H1 (cell line): ENCODE measurements at regions not wholly inside any gene's neighbourhood (a gene's known extent, or its start where the extent isn't known, plus 50 kb on each side); places are given as distances from the start of the nearest gene placed in this dataset.

Source experiments
- CTCF ChIA-PET: fragments of 300-600 bp; sonication (Branson Sonifier 250); formaldehyde crosslinking; loops from one replicate; lab custom pipeline; 2021; ENCODE audit not compliant: partially characterized antibody; lab: Charles Lee
- POLR2A ChIA-PET: fragments of 300-600 bp; sonication (Branson Sonifier 250); formaldehyde crosslinking; loops from one replicate; lab custom pipeline; 2021; ENCODE audit warnings: inconsistent platforms; ENCODE audit not compliant: partially characterized antibody; lab: Charles Lee
- DNase-seq, 2 experiments: peaks; one replicate each; pipeline versions ENCODE4 v3.0.0 to v3.0.0-alpha.2; 2010 to 2022; ENCODE audit warnings: low spot score in 2 of 2, low read depth in 1 of 2, mixed read lengths in 1 of 2
- FAIRE-seq: peaks from 2 replicates; lab custom pipeline; 2011; peaks lifted over from hg19 to GRCh38; lab: Jason Lieb, UNC
- H2AFZ ChIP-seq: 2 replicates; pipeline ENCODE4 v1.8.1; 2012; ENCODE audit warnings: low read length, inconsistent platforms
- H2AK5ac ChIP-seq: 2 replicates; pipeline ENCODE4 v1.6.1; 2013; ENCODE audit warnings: low read depth, low read length
- H2BK120ac ChIP-seq: replicated peaks from 2 replicates; pipeline ENCODE3; 2013; ENCODE audit warnings: low read depth, low read length, inconsistent platforms
- H2BK12ac ChIP-seq: 2 replicates; pipeline ENCODE4 v1.6.1; 2013; ENCODE audit warnings: low read depth, low read length
- H2BK15ac ChIP-seq: 2 replicates; pipeline ENCODE4 v1.6.1; 2013; ENCODE audit warnings: low read length
- H2BK20ac ChIP-seq: 2 replicates; pipeline ENCODE4 v1.6.1; 2013; ENCODE audit warnings: low read length
- H2BK5ac ChIP-seq: 2 replicates; pipeline ENCODE4 v1.6.1; 2013; ENCODE audit warnings: low read depth, low read length
- H3K14ac ChIP-seq: 2 replicates; pipeline ENCODE4 v1.6.1; 2013; ENCODE audit warnings: inconsistent platforms; ENCODE audit not compliant: insufficient read length
- H3K18ac ChIP-seq: 2 replicates; pipeline ENCODE4 v1.6.1; 2013; ENCODE audit warnings: low read length; ENCODE audit errors: extremely low read depth
- H3K23ac ChIP-seq: 2 replicates; pipeline ENCODE4 v1.6.1; 2013; ENCODE audit warnings: inconsistent platforms; ENCODE audit not compliant: insufficient read length
- H3K23me2 ChIP-seq: 2 replicates; pipeline ENCODE4 v1.6.1; 2013; ENCODE audit warnings: low read depth, low read length
- H3K27ac ChIP-seq: 2 replicates; pipeline ENCODE4 v1.6.1; 2011; ENCODE audit warnings: low read depth, low read length, inconsistent platforms
- H3K27me3 ChIP-seq, 4 experiments: replicated peaks in 1 of 4; 1 replicate in 1 of 4; 2 replicates in 3 of 4; pipeline versions ENCODE4 v1.6.1 to v1.8.1; 2011 to 2013; ENCODE audit warnings: low read length in 3 of 4, mild to moderate bottlenecking in 3 of 4, inconsistent platforms in 2 of 4, mixed read lengths in 2 of 4, moderate library complexity in 1 of 4; ENCODE audit not compliant: control insufficient read depth in 3 of 4, insufficient read depth in 3 of 4; ENCODE audit errors: extremely low read depth in 1 of 4
- H3K36me3 ChIP-seq, 4 experiments: 2 replicates each; pipeline versions ENCODE4 v1.6.1 to v1.8.1; 2011 to 2013; ENCODE audit warnings: mild to moderate bottlenecking in 4 of 4, low read length in 3 of 4, moderate library complexity in 2 of 4, control low read depth in 1 of 4, inconsistent platforms in 1 of 4; ENCODE audit not compliant: insufficient read depth in 4 of 4, control insufficient read depth in 2 of 4
- H3K4ac ChIP-seq: replicated peaks from 2 replicates; pipeline ENCODE3; 2013; ENCODE audit warnings: low read length, low read depth, mixed read lengths, inconsistent platforms; ENCODE audit not compliant: insufficient read length
- H3K4me1 ChIP-seq, 4 experiments: replicated peaks in 1 of 4; 1 replicate in 1 of 4; 2 replicates in 3 of 4; pipeline versions ENCODE4 v1.6.1 to v1.8.1; 2011 to 2013; ENCODE audit warnings: low read length in 3 of 4, inconsistent platforms in 2 of 4, mixed read lengths in 1 of 4; ENCODE audit not compliant: insufficient read depth in 4 of 4, control insufficient read depth in 3 of 4
- H3K4me2 ChIP-seq, 2 experiments: 2 replicates each; pipeline versions ENCODE4 v1.6.1 to v1.8.1; 2011 to 2013; ENCODE audit warnings: low read depth in 2 of 2, low read length in 2 of 2, control low read depth in 1 of 2, inconsistent platforms in 1 of 2, mild to moderate bottlenecking in 1 of 2; ENCODE audit not compliant: insufficient read depth in 1 of 2
- H3K4me3 ChIP-seq, 4 experiments: fragments of 200-600, 300-600 bp in 1 of 4; sonication (generic), shearing (Covaris generic), sonication (Bioruptor Twin) in 1 of 4; 2 replicates each; pipeline versions ENCODE4 v1.5.1 to v1.8.1; 2011 to 2016; ENCODE audit warnings: low read length in 4 of 4, low read depth in 3 of 4, control low read depth in 2 of 4, inconsistent platforms in 2 of 4, mild to moderate bottlenecking in 2 of 4, mixed read lengths in 1 of 4, moderate library complexity in 1 of 4; ENCODE audit not compliant: insufficient read depth in 2 of 4; ENCODE audit errors: extremely low read depth in 1 of 4
- H3K56ac ChIP-seq: replicated peaks from 2 replicates; pipeline ENCODE3; 2013; ENCODE audit warnings: low read depth, mild to moderate bottlenecking, mixed read lengths, low read length, inconsistent platforms; ENCODE audit not compliant: insufficient read length
- H3K79me1 ChIP-seq: 2 replicates; pipeline ENCODE4 v1.6.1; 2013; ENCODE audit warnings: low read depth, low read length, control low read depth
- H3K79me2 ChIP-seq, 2 experiments: 2 replicates each; pipeline versions ENCODE4 v1.6.1 to v1.8.1; 2012 to 2013; ENCODE audit warnings: low read length in 2 of 2, mild to moderate bottlenecking in 2 of 2, inconsistent platforms in 1 of 2; ENCODE audit not compliant: insufficient read depth in 2 of 2, control insufficient read depth in 1 of 2
- H3K9ac ChIP-seq, 4 experiments: replicated peaks in 1 of 4; 1 replicate in 1 of 4; 2 replicates in 3 of 4; pipeline versions ENCODE4 v1.6.1 to v1.8.1; 2011 to 2013; ENCODE audit warnings: low read depth in 3 of 4, low read length in 3 of 4, control low read depth in 2 of 4, mild to moderate bottlenecking in 2 of 4, moderate library complexity in 2 of 4, inconsistent platforms in 1 of 4; ENCODE audit errors: extremely low read depth in 1 of 4
- H3K9me3 ChIP-seq, 2 experiments: 2 replicates each; pipeline versions ENCODE4 v1.6.1 to v1.8.1; 2012 to 2013; ENCODE audit warnings: mild to moderate bottlenecking in 2 of 2, moderate library complexity in 2 of 2, control low read depth in 1 of 2, inconsistent platforms in 1 of 2, low read depth in 1 of 2, low read length in 1 of 2, mixed read lengths in 1 of 2; ENCODE audit not compliant: insufficient read depth in 2 of 2
- H4K20me1 ChIP-seq, 2 experiments: replicated peaks in 1 of 2; 2 replicates each; pipeline versions ENCODE3 to v1.8.1; 2011 to 2013; ENCODE audit warnings: inconsistent platforms in 2 of 2, low read length in 2 of 2, mild to moderate bottlenecking in 1 of 2; ENCODE audit not compliant: insufficient read depth in 2 of 2, control insufficient read depth in 1 of 2
- H4K5ac ChIP-seq: 2 replicates; pipeline ENCODE4 v1.6.1; 2013; ENCODE audit warnings: low read length, low read depth, mixed read lengths, inconsistent platforms; ENCODE audit not compliant: insufficient read length
- H4K8ac ChIP-seq: 2 replicates; pipeline ENCODE4 v1.8.0; 2013; ENCODE audit warnings: mild to moderate bottlenecking, moderate library complexity, low read length, inconsistent platforms; ENCODE audit not compliant: insufficient read depth; ENCODE audit errors: extremely low read depth
- H4K91ac ChIP-seq: replicated peaks from 2 replicates; pipeline ENCODE3; 2013; ENCODE audit warnings: low read length, mixed read lengths, inconsistent platforms; ENCODE audit not compliant: insufficient read length
- CREB1 ChIP-seq: IDR thresholded peaks from 2 replicates; pipeline ENCODE4 v1.6.1; 2012; ENCODE audit warnings: inconsistent platforms
- SIX5 ChIP-seq: IDR thresholded peaks from 2 replicates; pipeline ENCODE4 v1.6.1; 2011; ENCODE audit warnings: mild to moderate bottlenecking, low read depth, low read length
- WGBS, 2 experiments: shearing (Covaris generic) in 1 of 2; methylation state at CpG; one replicate each; pipeline versions ENCODE4 v1.1.6 to v1.1.7; 2013 to 2015; ENCODE audit warnings: low lambda C conversion rate in 2 of 2, mixed read lengths in 2 of 2, inconsistent platforms in 1 of 2, low coverage in 1 of 2, missing lambda C conversion rate in 1 of 2; ENCODE audit not compliant: insufficient replicate concordance in 2 of 2, insufficient coverage in 1 of 2, insufficient read length in 1 of 2; ENCODE audit errors: extremely low coverage in 1 of 2, missing lambda C conversion rate in 1 of 2; 5-methylcytosine and 5-hydroxymethylcytosine counted together

GRCh38 chr13:52961256-52961910 lies 67.2 kb upstream of the OLFM4 start:
- ChIA-PET CTCF (interaction anchor here (0.6 to 1.8 kb wide), 12 partner anchors 9 to 246 kb away, joined by 3 to 7 read pairs (median 4); partner anchors contain the start of gene PCDH8), POLR2A (interaction anchor here (0.6 kb wide), 1 partner anchor 13 kb away, joined by 3 read pairs; no protein-coding TSS in a partner anchor)
- 78% methylated on average over 3 of the region's 3 CpGs; no CpG with 5 or more reads in 1 of the 2 experiments for WGBS, 2 experiments
- FAIRE-seq (no peak), DNase-seq (no peak)
- Histone ChIP-seq H3K23me2 (no peaks in the 10 kb centered on the region), H3K4me1 (peaks cover 1 to 20% (median 16%) of the 10 kb centered on the region in 4 experiments; a peak in 4 of 7 replicates), H2BK20ac (no peak overlapping the region; the same call in 1 of the 2 replicates), H3K27me3 (peaks cover 0 to 7% (median 0%) of the 10 kb centered on the region in 4 experiments; a peak in 3 of 7 replicates), H2BK120ac (no peak overlapping the region), H4K20me1 (no peaks in the 10 kb centered on the region), H2BK15ac (peak overlapping the region; percentile 93; the same call in 1 of the 2 replicates), H3K23ac (no peak overlapping the region), H4K8ac (no peak overlapping the region), H3K4ac (no peak overlapping the region), H3K79me1 (no peaks in the 10 kb centered on the region), H3K9ac (no peak overlapping the region), H3K56ac (no peak overlapping the region), H2AK5ac (no peak overlapping the region), H2AFZ (no peak overlapping the region), H3K4me3 (no peak overlapping the region), H3K14ac (no peak overlapping the region), H4K91ac (no peak overlapping the region), H3K18ac (peak overlapping the region; percentile 83), H3K36me3 (no peaks in the 10 kb centered on the region), H3K27ac (no peak overlapping the region), H4K5ac (no peak overlapping the region), H2BK5ac (no peak overlapping the region; the same call in 1 of the 2 replicates), H3K9me3 (no peaks in the 10 kb centered on the region), H2BK12ac (no peak overlapping the region), H3K4me2 (peak overlapping the region in 1 of 2 experiments; percentile 59; a peak in 1 of 4 replicates), H3K79me2 (no peaks in the 10 kb centered on the region)
- TF ChIP-seq SIX5 (no peak), CREB1 (no peak)
